ENCODE measurements at regions not wholly inside any gene's neighbourhood (a gene's known extent, or its start where the extent isn't known, plus 50 kb on each side); places are given as distances from the start of the nearest gene placed in this dataset.

GRCh38 chr3:139219463-139219862, 124.4 kb upstream of the MRPS22 start:
- no peaks in the 10 kb centered on the region for H3K9me2 ChIP-seq (ENCODE audit: insufficient read depth)
- no peak overlapping the region for H3K4me2 ChIP-seq
- H3K27ac ChIP-seq, result no peak overlapping the region
- no peak overlapping the region for H2AFZ ChIP-seq
- ChIA-PET CTCF (no interaction called here), POLR2A (ENCODE audit: unreplicated experiment) (no interaction called here)
- no peaks in the 10 kb centered on the region for H4K20me1 ChIP-seq (ENCODE audit: insufficient read depth)
- peaks cover 3% of the 10 kb centered on the region; the same call in 1 of the 2 replicates for H3K27me3 ChIP-seq (ENCODE audit: insufficient read depth, low read depth)
- H3K79me2 ChIP-seq (ENCODE audit: low read depth), result no peaks in the 10 kb centered on the region
- TF ChIP-seq CTCF (conservative IDR thresholded peaks at IDR 0.05), result no peak
- DNase-seq, result no peak
- BruUV-seq (replicated peaks), result no TSS peak
- no peaks in the 10 kb centered on the region for H3K36me3 ChIP-seq (ENCODE audit: low read depth)
- no peaks in the 10 kb centered on the region for H3K9me3 ChIP-seq (ENCODE audit: insufficient read depth, low read depth)
- no peak overlapping the region for H3K4me3 ChIP-seq
- H3K4me1 ChIP-seq (replicated peaks; ENCODE audit: insufficient read depth), result no peaks in the 10 kb centered on the region
- no peaks in the 10 kb centered on the region for H3F3A ChIP-seq (ENCODE audit: insufficient read depth, low read depth)
- intact Hi-C loops (cut with micrococcal nuclease; ENCODE audit: unreplicated experiment), result no loop called here

- CTCF ChIA-PET, result no interaction called here
- no peak overlapping the region for H3K27ac ChIP-seq
- no peak for DNase-seq
- H3F3A ChIP-seq (ENCODE audit: insufficient read depth, low read depth), result no peaks in the 10 kb centered on the region
- H4K20me1 ChIP-seq (ENCODE audit: insufficient read depth), result no peaks in the 10 kb centered on the region
- H3K9me2 ChIP-seq (ENCODE audit: insufficient read depth), result no peaks in the 10 kb centered on the region
- BruUV-seq (replicated peaks), result no TSS peak
- POLR2A ChIA-PET (ENCODE audit: unreplicated experiment), result no interaction called here
- TF ChIP-seq EZH2 (IDR thresholded peaks at IDR 0.05; ENCODE audit: low read depth) (no peak), CTCF (conservative IDR thresholded peaks at IDR 0.05) (no peak)
- H2AFZ ChIP-seq, result no peak overlapping the region
- H3K4me3 ChIP-seq, result no peak overlapping the region
- intact Hi-C loops (cut with micrococcal nuclease; ENCODE audit: unreplicated experiment), result no loop called here
- H3K9me3 ChIP-seq (ENCODE audit: insufficient read depth, low read depth), result no peaks in the 10 kb centered on the region
- H3K4me1 ChIP-seq (replicated peaks; ENCODE audit: insufficient read depth), result no peaks in the 10 kb centered on the region
- H3K4me2 ChIP-seq, result no peak overlapping the region
- H3K36me3 ChIP-seq (ENCODE audit: low read depth), result no peaks in the 10 kb centered on the region
- no peaks in the 10 kb centered on the region for H3K79me2 ChIP-seq (ENCODE audit: low read depth)
- peaks cover 3% of the 10 kb centered on the region; the same call in 1 of the 2 replicates for H3K27me3 ChIP-seq (ENCODE audit: insufficient read depth, low read depth)
These were observed 121.6 kb upstream of the MRPS22 start for GRCh38 chr3:139222100-139222657.

GRCh38 chr3:139225548-139225947, 118.3 kb upstream of the MRPS22 start:
- no peak overlapping the region for H3K4me2 ChIP-seq
- H4K20me1 ChIP-seq (ENCODE audit: insufficient read depth), result no peaks in the 10 kb centered on the region
- H3K4me1 ChIP-seq (replicated peaks; ENCODE audit: insufficient read depth), result no peaks in the 10 kb centered on the region
- DNase-seq, result no peak
- CTCF ChIA-PET, result no interaction called here
- TF ChIP-seq EZH2 (IDR thresholded peaks at IDR 0.05; ENCODE audit: low read depth) (no peak), CTCF (conservative IDR thresholded peaks at IDR 0.05) (no peak)
- no peaks in the 10 kb centered on the region for H3K9me3 ChIP-seq (ENCODE audit: insufficient read depth, low read depth)
- no peaks in the 10 kb centered on the region for H3F3A ChIP-seq (ENCODE audit: insufficient read depth, low read depth)
- H2AFZ ChIP-seq, result no peak overlapping the region
- H3K27ac ChIP-seq, result no peak overlapping the region
- no TSS peak for BruUV-seq (replicated peaks)
- H3K36me3 ChIP-seq (ENCODE audit: low read depth), result no peaks in the 10 kb centered on the region
- H3K9me2 ChIP-seq (ENCODE audit: insufficient read depth), result no peaks in the 10 kb centered on the region
- intact Hi-C loops (cut with micrococcal nuclease; ENCODE audit: unreplicated experiment), result no loop called here
- POLR2A ChIA-PET (ENCODE audit: unreplicated experiment), result no interaction called here
- H3K79me2 ChIP-seq (ENCODE audit: low read depth), result no peaks in the 10 kb centered on the region
- H3K27me3 ChIP-seq (ENCODE audit: insufficient read depth, low read depth), result no peaks in the 10 kb centered on the region
- H3K4me3 ChIP-seq, result no peak overlapping the region

All from PC-9 (cell line).